ENCODE measurements at regions not wholly inside any gene's neighbourhood (a gene's known extent, or its start where the extent isn't known, plus 50 kb on each side); places are given as distances from the start of the nearest gene placed in this dataset.

DNA sequence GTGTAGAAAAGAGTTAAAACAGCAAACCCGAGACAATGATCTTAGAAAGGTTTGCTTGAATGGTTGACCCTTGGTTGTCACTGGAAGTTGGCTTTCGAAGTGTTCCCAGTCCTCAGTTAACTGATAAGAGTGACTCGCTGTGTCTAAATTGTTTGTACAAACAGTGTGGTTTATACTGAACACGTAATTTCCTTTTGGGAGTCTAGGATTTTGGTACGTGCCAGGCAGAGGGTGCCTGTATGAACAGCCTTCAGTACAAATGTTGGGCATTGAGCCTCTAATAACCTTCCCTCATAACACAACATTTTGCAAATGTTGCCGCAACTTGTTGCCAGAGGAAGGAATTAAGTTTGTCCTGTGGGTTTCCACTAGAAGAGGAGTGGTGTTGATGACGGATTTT lies 95.8 kb upstream of the DPP10 start:
- TF ChIP-seq, protein P1, sequence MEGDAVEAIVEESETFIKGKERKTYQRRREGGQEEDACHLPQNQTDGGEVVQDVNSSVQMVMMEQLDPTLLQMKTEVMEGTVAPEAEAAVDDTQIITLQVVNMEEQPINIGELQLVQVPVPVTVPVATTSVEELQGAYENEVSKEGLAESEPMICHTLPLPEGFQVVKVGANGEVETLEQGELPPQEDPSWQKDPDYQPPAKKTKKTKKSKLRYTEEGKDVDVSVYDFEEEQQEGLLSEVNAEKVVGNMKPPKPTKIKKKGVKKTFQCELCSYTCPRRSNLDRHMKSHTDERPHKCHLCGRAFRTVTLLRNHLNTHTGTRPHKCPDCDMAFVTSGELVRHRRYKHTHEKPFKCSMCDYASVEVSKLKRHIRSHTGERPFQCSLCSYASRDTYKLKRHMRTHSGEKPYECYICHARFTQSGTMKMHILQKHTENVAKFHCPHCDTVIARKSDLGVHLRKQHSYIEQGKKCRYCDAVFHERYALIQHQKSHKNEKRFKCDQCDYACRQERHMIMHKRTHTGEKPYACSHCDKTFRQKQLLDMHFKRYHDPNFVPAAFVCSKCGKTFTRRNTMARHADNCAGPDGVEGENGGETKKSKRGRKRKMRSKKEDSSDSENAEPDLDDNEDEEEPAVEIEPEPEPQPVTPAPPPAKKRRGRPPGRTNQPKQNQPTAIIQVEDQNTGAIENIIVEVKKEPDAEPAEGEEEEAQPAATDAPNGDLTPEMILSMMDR (IDR thresholded peaks at IDR 0.05; ENCODE audit: low read depth, low read length) = no peak
- no peak for TF ChIP-seq POLR2A (IDR thresholded peaks at IDR 0.05; ENCODE audit: extremely low read depth, insufficient read length)

All from NB4 (cell line).